ENCODE measurements at regions not wholly inside any gene's neighbourhood (a gene's known extent, or its start where the extent isn't known, plus 50 kb on each side); places are given as distances from the start of the nearest gene placed in this dataset.

DNA sequence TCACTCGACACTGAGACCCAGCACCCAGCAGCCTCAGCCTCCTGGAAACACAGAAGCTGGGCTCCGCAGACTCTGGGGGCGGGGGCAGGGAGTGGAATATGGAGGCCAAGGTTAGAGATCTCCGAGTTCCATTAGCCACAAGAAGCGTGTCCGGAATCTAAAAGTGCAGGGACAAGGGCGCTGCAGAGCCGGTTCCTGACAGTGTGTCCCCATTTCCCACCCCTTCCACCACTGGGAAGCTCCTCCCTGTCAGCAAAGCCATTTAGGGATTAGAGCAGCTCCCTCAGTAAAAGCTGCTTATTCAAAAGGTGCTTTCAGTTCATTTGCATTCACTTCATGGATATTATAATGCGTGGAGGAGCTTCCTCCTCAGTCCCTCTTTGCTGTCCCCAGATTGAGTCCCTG is 74.1 kb upstream of the HSPA9 start:
- H3K79me2 ChIP-seq (ENCODE audit: insufficient read depth, low read length) = no peaks in the 10 kb centered on the region
- TF ChIP-seq EZH2 (IDR thresholded peaks at IDR 0.05; ENCODE audit: borderline replicate concordance, low read depth, low read length, severe bottlenecking) (no peak), CTCF (IDR thresholded peaks at IDR 0.05; ENCODE audit: borderline replicate concordance, extremely low read depth, low read length, poor library complexity, severe bottlenecking) (no peak)
- DNase-seq (no peak), ATAC-seq (ENCODE audit: insufficient read depth, low read depth) (no peak)
- H3K4me2 ChIP-seq (ENCODE audit: insufficient read depth, low read length) = no peak overlapping the region
- no peaks in the 10 kb centered on the region for H3K36me3 ChIP-seq (ENCODE audit: insufficient read depth, low read length)
- peaks cover 10% of the 10 kb centered on the region for H3K4me1 ChIP-seq (ENCODE audit: insufficient read depth, low read length)
- peaks cover 60% of the 10 kb centered on the region for H4K20me1 ChIP-seq (ENCODE audit: insufficient read depth, low read length)
- no peak overlapping the region for H2AFZ ChIP-seq (ENCODE audit: low read depth, low read length)
- no peaks in the 10 kb centered on the region for H3K9me3 ChIP-seq (ENCODE audit: insufficient read depth, low read length, severe bottlenecking)
- no peak overlapping the region for H3K4me3 ChIP-seq (ENCODE audit: low read depth in 1 of 2, low read length in 2 of 2)
- no peak overlapping the region for H3K9ac ChIP-seq (ENCODE audit: low read depth, low read length)
- H3K27me3 ChIP-seq (ENCODE audit: insufficient read depth, low read length, poor library complexity) = peaks cover 60% of the 10 kb centered on the region
- no peak overlapping the region for H3K27ac ChIP-seq (ENCODE audit: low read length)

DNA sequence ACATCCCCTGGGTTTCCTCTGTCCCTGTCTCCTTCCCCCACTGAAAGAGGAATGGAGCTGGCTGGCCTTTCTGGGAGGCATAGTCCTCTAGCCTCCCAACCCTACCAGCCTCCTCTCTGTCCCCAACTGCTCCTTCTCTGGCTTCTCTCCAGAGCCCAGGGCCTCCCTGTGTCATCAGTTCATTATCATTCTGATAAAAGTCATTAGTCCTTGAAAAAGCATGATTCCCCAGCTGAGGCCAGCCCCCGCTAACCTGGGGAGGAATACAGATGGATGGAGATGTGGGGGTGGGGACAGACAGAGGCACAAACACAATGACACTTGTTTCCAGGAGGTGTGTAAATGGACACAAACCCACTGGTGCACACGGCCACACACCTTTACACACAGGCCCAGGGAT is 73.6 kb upstream of the HSPA9 start:
- Histone ChIP-seq H3K9me3 (ENCODE audit: insufficient read depth, low read length, severe bottlenecking) (no peaks in the 10 kb centered on the region), H2AFZ (ENCODE audit: low read depth, low read length) (no peak overlapping the region), H3K4me2 (ENCODE audit: insufficient read depth, low read length) (no peak overlapping the region), H3K27ac (ENCODE audit: low read length) (no peak overlapping the region), H3K27me3 (ENCODE audit: insufficient read depth, low read length, poor library complexity) (peaks cover 60% of the 10 kb centered on the region), H3K79me2 (ENCODE audit: insufficient read depth, low read length) (no peaks in the 10 kb centered on the region), H3K9ac (ENCODE audit: low read depth, low read length) (no peak overlapping the region), H3K4me1 (ENCODE audit: insufficient read depth, low read length) (peaks cover 5% of the 10 kb centered on the region), H3K36me3 (ENCODE audit: insufficient read depth, low read length) (no peaks in the 10 kb centered on the region), H4K20me1 (ENCODE audit: insufficient read depth, low read length) (peaks cover 56% of the 10 kb centered on the region), H3K4me3 (ENCODE audit: low read depth in 1 of 2, low read length in 2 of 2) (no peak overlapping the region)
- ATAC-seq (ENCODE audit: insufficient read depth, low read depth) (no peak), DNase-seq (no peak)
- TF ChIP-seq EZH2 (IDR thresholded peaks at IDR 0.05; ENCODE audit: borderline replicate concordance, low read depth, low read length, severe bottlenecking) = no peak

DNA sequence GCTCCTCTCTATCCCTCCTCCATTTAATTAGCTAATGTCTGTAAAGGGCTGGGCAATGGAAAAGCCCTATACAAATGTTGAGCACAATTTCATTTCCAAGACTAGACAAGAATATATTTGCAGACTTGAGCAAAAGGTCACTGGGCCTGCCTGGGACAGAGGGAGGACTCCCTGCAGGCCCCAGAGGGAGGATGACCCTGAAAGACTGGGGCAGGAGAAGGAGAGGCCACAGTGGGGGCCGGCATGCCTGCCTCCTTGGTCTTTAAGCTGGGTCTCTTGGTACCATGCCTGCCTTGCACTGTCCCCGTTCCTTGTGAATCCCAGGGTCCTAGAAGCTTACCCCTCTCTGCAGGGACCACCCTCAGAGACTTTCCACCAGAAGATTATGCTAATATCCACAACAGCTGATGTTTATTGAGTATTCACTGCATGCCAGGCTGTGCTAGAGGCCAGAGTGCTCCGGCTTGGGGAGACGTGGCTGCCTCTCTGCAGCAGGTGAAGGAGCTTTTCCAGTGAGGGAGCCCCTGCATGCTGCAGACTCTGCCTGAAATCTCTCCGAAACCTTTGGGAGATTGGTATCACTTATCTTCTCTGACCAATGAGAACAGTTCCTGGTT is 72.7 kb upstream of the HSPA9 start:
- Histone ChIP-seq H3K4me1 (ENCODE audit: insufficient read depth, low read length) (no peaks in the 10 kb centered on the region), H3K27me3 (ENCODE audit: insufficient read depth, low read length, poor library complexity) (peaks cover 60% of the 10 kb centered on the region), H3K36me3 (ENCODE audit: insufficient read depth, low read length) (no peaks in the 10 kb centered on the region), H3K4me2 (ENCODE audit: insufficient read depth, low read length) (no peak overlapping the region), H3K79me2 (ENCODE audit: insufficient read depth, low read length) (no peaks in the 10 kb centered on the region), H4K20me1 (ENCODE audit: insufficient read depth, low read length) (peaks cover 56% of the 10 kb centered on the region), H3K9ac (ENCODE audit: low read depth, low read length) (no peak overlapping the region), H2AFZ (ENCODE audit: low read depth, low read length) (no peak overlapping the region), H3K27ac (ENCODE audit: low read length) (no peak overlapping the region), H3K4me3 (ENCODE audit: low read depth in 1 of 2, low read length in 2 of 2) (no peak overlapping the region), H3K9me3 (ENCODE audit: insufficient read depth, low read length, severe bottlenecking) (no peaks in the 10 kb centered on the region)
- DNase-seq (no peak), ATAC-seq (ENCODE audit: insufficient read depth, low read depth) (no peak)
- TF ChIP-seq CTCF (IDR thresholded peaks at IDR 0.05; ENCODE audit: borderline replicate concordance, extremely low read depth, low read length, poor library complexity, severe bottlenecking) (no peak), EZH2 (IDR thresholded peaks at IDR 0.05; ENCODE audit: borderline replicate concordance, low read depth, low read length, severe bottlenecking) (no peak)

GRCh38 chr5:138647261-138647788 is 72.1 kb upstream of the HSPA9 start:
- TF ChIP-seq CTCF (IDR thresholded peaks at IDR 0.05; ENCODE audit: borderline replicate concordance, extremely low read depth, low read length, poor library complexity, severe bottlenecking) (no peak), EZH2 (IDR thresholded peaks at IDR 0.05; ENCODE audit: borderline replicate concordance, low read depth, low read length, severe bottlenecking) (no peak)
- peaks cover 54% of the 10 kb centered on the region for H3K27me3 ChIP-seq (ENCODE audit: insufficient read depth, low read length, poor library complexity)
- no peaks in the 10 kb centered on the region for H3K36me3 ChIP-seq (ENCODE audit: insufficient read depth, low read length)
- no peak overlapping the region for H3K4me3 ChIP-seq (ENCODE audit: low read depth in 1 of 2, low read length in 2 of 2)
- H3K4me1 ChIP-seq (ENCODE audit: insufficient read depth, low read length) = no peaks in the 10 kb centered on the region
- no peak for ATAC-seq (ENCODE audit: insufficient read depth, low read depth)
- H2AFZ ChIP-seq (ENCODE audit: low read depth, low read length) = no peak overlapping the region
- no peak for DNase-seq
- H3K27ac ChIP-seq (ENCODE audit: low read length) = no peak overlapping the region
- H4K20me1 ChIP-seq (ENCODE audit: insufficient read depth, low read length) = peaks cover 51% of the 10 kb centered on the region
- no peaks in the 10 kb centered on the region for H3K79me2 ChIP-seq (ENCODE audit: insufficient read depth, low read length)
- no peaks in the 10 kb centered on the region for H3K9me3 ChIP-seq (ENCODE audit: insufficient read depth, low read length, severe bottlenecking)
- no peak overlapping the region for H3K4me2 ChIP-seq (ENCODE audit: insufficient read depth, low read length)
- H3K9ac ChIP-seq (ENCODE audit: low read depth, low read length) = no peak overlapping the region
